ENCODE measurements at regions not wholly inside any gene's neighbourhood (a gene's known extent, or its start where the extent isn't known, plus 50 kb on each side); places are given as distances from the start of the nearest gene placed in this dataset.

DNA sequence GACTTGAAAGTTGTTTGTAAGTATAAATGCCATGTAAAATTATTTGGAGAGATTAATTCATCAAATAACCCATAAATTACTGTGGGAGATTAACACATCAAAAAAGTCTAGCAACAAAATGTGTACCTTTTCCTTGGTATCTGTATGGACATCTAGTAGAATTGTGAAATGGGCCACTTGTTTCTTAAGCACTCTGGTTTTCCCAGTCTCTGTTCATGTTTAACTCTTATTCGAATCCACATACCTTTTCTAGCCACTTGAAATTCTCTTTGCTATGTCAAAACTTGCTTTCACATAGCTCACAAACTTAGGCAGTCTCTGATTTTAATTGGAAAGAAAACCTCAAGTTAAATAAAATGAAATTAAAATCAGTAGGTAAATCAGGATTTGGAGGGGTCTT lies 470.6 kb downstream of the LMO7 start:
- in situ Hi-C loops (cut with MboI; ENCODE audit: low sequenced_read_pairs, unreplicated experiment), result no loop called here
- DNase-seq (ENCODE audit: low spot score), result no peak

DNA sequence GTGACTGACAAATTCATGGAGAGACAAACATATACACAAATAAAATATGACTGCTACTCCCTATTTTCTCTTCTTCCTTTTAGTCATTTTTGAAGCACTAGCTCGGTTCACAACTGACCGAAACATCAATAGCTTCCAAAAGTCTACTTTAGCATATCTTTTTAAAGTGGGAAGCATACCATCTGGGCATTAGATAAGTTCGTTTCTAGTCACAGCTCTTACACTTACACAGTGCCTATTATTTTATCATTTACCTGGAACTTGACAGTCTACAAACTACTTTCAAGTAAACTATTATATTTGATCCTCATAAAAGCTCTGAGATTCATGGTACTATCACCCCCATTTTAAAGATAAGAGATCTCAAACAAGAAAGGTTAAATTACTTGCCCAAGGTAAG lies 458.5 kb downstream of the LMO7 start:
- TF ChIP-seq, protein P1, sequence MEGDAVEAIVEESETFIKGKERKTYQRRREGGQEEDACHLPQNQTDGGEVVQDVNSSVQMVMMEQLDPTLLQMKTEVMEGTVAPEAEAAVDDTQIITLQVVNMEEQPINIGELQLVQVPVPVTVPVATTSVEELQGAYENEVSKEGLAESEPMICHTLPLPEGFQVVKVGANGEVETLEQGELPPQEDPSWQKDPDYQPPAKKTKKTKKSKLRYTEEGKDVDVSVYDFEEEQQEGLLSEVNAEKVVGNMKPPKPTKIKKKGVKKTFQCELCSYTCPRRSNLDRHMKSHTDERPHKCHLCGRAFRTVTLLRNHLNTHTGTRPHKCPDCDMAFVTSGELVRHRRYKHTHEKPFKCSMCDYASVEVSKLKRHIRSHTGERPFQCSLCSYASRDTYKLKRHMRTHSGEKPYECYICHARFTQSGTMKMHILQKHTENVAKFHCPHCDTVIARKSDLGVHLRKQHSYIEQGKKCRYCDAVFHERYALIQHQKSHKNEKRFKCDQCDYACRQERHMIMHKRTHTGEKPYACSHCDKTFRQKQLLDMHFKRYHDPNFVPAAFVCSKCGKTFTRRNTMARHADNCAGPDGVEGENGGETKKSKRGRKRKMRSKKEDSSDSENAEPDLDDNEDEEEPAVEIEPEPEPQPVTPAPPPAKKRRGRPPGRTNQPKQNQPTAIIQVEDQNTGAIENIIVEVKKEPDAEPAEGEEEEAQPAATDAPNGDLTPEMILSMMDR (IDR thresholded peaks at IDR 0.05; ENCODE audit: borderline replicate concordance, control extremely low read depth, extremely low read depth, insufficient read depth, missing control alignments), result no peak
- DNase-seq (ENCODE audit: low spot score), result no peak
- in situ Hi-C loops (cut with MboI; ENCODE audit: low sequenced_read_pairs, unreplicated experiment), result no loop called here

More for the DNA sequence above, 470.6 kb downstream of the LMO7 start:
- TF ChIP-seq, protein P1 (IDR thresholded peaks at IDR 0.05; ENCODE audit: borderline replicate concordance, control extremely low read depth, extremely low read depth, insufficient read depth, missing control alignments), result no peak

DNA sequence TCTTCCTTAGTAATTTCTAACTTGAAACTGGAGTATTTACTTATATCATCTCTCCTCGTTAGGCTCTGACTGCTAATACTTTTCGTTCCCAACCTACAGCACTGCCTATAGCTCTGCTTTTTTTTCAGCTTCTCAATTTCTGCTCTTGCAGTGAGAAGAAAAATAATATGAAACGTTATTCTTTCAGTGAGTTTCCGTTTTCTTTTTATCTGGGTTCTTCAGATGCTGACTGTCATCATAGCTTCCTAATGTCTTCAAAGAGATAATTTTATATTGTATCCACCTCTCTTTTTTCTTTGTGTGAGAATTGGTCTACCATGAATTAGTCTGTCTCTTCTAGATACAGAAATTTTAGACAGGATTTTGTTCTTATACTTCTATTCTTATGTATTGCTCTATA lies 454.9 kb downstream of the LMO7 start:
- in situ Hi-C loops (cut with MboI; ENCODE audit: low sequenced_read_pairs, unreplicated experiment), result no loop called here
- no peak for DNase-seq (ENCODE audit: low spot score)
- TF ChIP-seq, protein P1 (IDR thresholded peaks at IDR 0.05; ENCODE audit: borderline replicate concordance, control extremely low read depth, extremely low read depth, insufficient read depth, missing control alignments), result no peak

DNA sequence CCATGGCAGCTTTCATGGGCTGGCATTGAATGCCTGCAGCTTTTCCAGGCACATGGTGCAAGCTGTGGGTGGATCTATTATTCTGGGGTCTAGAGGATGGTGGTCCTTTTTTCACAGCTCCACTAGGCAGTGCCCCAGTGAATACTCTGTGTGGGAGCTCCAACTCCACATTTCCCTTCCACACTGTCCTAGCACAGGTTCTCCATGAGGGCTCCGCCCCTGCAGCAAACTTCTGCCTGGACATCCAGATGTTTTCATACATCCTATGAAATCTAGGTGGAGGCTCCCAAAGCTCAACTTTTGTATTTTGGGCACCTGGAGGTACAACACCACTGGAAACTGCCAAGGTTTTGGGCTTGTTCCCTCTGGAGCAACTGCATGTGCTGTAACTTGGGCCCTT lies 450.6 kb downstream of the LMO7 start:
- in situ Hi-C loops (cut with MboI; ENCODE audit: low sequenced_read_pairs, unreplicated experiment), result no loop called here
- no peak for DNase-seq (ENCODE audit: low spot score)
- TF ChIP-seq, protein P1 (IDR thresholded peaks at IDR 0.05; ENCODE audit: borderline replicate concordance, control extremely low read depth, extremely low read depth, insufficient read depth, missing control alignments), result no peak

DNA sequence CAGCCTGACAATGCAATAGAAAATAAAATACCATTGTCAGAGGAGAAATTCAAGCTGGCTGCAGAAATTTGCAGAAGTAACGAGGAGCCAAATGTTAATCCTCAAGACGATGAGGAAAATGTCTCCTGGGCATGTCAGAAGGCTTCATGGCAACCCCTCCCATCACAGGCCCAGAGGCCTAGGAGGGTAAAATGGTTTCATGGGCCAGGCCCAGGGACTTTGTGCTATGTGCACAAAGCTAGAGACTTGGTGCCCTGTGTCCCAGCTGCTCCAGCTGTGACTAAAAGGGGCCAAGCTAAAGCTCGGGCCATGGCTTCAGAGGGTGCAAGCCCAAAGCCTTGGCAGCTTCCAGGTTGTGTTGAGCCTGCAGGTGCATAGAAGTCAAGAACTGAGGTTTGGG lies 431.7 kb downstream of the LMO7 start:
- TF ChIP-seq, protein P1 (IDR thresholded peaks at IDR 0.05; ENCODE audit: borderline replicate concordance, control extremely low read depth, extremely low read depth, insufficient read depth, missing control alignments), result no peak
- in situ Hi-C loops (cut with MboI; ENCODE audit: low sequenced_read_pairs, unreplicated experiment), result no loop called here
- DNase-seq (ENCODE audit: low spot score), result no peak

DNA sequence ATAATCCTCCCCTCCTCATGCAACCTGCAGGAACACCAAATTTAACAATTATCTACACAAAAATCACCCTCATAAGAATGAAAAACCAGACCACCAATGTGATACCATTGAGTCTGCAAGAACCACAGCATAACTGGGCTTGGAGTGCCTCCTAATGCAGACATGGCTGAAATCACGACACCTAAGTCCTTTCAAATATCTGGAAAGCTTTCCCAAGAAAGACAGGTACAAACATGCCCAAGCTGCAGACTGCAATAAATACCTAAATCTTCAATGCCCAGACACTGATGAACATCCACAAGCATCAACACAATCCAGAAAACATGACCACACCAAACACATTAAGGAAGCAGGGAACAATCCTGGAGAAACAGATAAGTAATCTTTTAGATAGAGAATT lies 417.1 kb downstream of the LMO7 start:
- TF ChIP-seq, protein P1 (IDR thresholded peaks at IDR 0.05; ENCODE audit: borderline replicate concordance, control extremely low read depth, extremely low read depth, insufficient read depth, missing control alignments), result no peak

DNA sequence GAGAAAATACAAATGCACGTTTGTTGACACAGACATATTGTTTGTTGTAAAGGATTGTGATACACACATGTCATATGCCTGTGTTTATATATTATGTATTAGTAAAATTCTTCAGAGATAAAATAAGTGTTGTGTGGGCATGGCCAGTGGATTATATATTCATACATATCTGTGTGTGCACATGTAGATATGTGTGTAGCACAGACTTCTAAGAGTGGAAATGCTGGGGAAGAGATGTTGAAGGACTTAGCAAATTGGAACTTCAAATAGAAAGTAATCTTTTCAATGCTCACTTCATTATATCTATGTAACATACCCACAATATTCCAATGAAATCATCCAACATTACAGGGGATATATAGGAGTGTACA lies 413.2 kb downstream of the LMO7 start:
- in situ Hi-C loops (cut with MboI; ENCODE audit: low sequenced_read_pairs, unreplicated experiment), result no loop called here
- TF ChIP-seq, protein P1 (IDR thresholded peaks at IDR 0.05; ENCODE audit: borderline replicate concordance, control extremely low read depth, extremely low read depth, insufficient read depth, missing control alignments), result no peak
- no peak for DNase-seq (ENCODE audit: low spot score)

More for the DNA sequence above, 417.1 kb downstream of the LMO7 start:
- DNase-seq (ENCODE audit: low spot score), result no peak
- in situ Hi-C loops (cut with MboI; ENCODE audit: low sequenced_read_pairs, unreplicated experiment), result no loop called here

Measured in GM13976 (cell line).